CD14-positive monocyte (primary cell): ENCODE measurements at regions not wholly inside any gene's neighbourhood (a gene's known extent, or its start where the extent isn't known, plus 50 kb on each side); places are given as distances from the start of the nearest gene placed in this dataset.

Experiments
- DNase-seq, 3 donors: peaks; one replicate each; pipeline ENCODE4 v3.0.0-alpha.2; 2011 to 2022
- H2AFZ ChIP-seq: 2 replicates; pipeline ENCODE4 v1.6.0; 2012; ENCODE audit warnings: mild to moderate bottlenecking, low read depth, low read length, inconsistent platforms; ENCODE audit not compliant: insufficient read depth, poor library complexity, severe bottlenecking
- H3K27ac ChIP-seq, 2 donors: 1 replicate in 1 of 2; 2 replicates in 1 of 2; pipeline ENCODE4 v1.5.1; 2012 to 2013; ENCODE audit warnings: low read length in 2 of 2, control low read depth in 1 of 2, inconsistent platforms in 1 of 2, low read depth in 1 of 2, mild to moderate bottlenecking in 1 of 2
- H3K27me3 ChIP-seq, 2 donors: one replicate each; pipeline versions ENCODE4 v1.6.0 to v1.6.1; 2011 to 2013; ENCODE audit warnings: low read length in 2 of 2; ENCODE audit not compliant: control insufficient read depth in 2 of 2, insufficient read depth in 2 of 2
- H3K36me3 ChIP-seq, 2 donors: replicated peaks in 1 of 2; 1 replicate in 1 of 2; 2 replicates in 1 of 2; pipeline versions ENCODE4 v1.5.1 to v1.6.1; 2012 to 2013; ENCODE audit warnings: low read length in 2 of 2, control low read depth in 1 of 2, inconsistent platforms in 1 of 2, mild to moderate bottlenecking in 1 of 2; ENCODE audit not compliant: insufficient read depth in 2 of 2, control insufficient read depth in 1 of 2
- H3K4me1 ChIP-seq, 2 donors: 1 replicate in 1 of 2; 2 replicates in 1 of 2; pipeline versions ENCODE4 v1.5.1 to v1.6.1; 2012 to 2013; ENCODE audit warnings: low read length in 2 of 2, control low read depth in 1 of 2, inconsistent platforms in 1 of 2, mild to moderate bottlenecking in 1 of 2, moderate library complexity in 1 of 2; ENCODE audit not compliant: insufficient read depth in 2 of 2, control insufficient read depth in 1 of 2
- H3K4me2 ChIP-seq: replicated peaks from 2 replicates; pipeline ENCODE3; 2012; ENCODE audit warnings: low read length, moderate library complexity, mild to moderate bottlenecking; ENCODE audit not compliant: poor library complexity, severe bottlenecking; ENCODE audit errors: extremely low read depth
- H3K4me3 ChIP-seq, 3 experiments: fragments of 200-600 bp in 1 of 3; sonication (generic) in 1 of 3; replicated peaks in 1 of 3; 1 replicate in 2 of 3; 2 replicates in 1 of 3; pipeline ENCODE4 v1.5.1; 2011 to 2013; ENCODE audit warnings: low read length in 3 of 3, mild to moderate bottlenecking in 3 of 3, control low read depth in 2 of 3, low read depth in 2 of 3, inconsistent platforms in 1 of 3, moderate library complexity in 1 of 3
- H3K79me2 ChIP-seq: 2 replicates; pipeline ENCODE4 v1.6.0; 2012; ENCODE audit warnings: mild to moderate bottlenecking, control low read depth, inconsistent platforms, low read length, moderate library complexity; ENCODE audit not compliant: insufficient read depth
- H3K9ac ChIP-seq: 2 replicates; pipeline ENCODE4 v1.6.0; 2017; ENCODE audit warnings: low read length, mild to moderate bottlenecking; ENCODE audit not compliant: insufficient read depth, poor library complexity, severe bottlenecking
- H3K9me3 ChIP-seq, 2 donors: replicated peaks in 1 of 2; 1 replicate in 1 of 2; 2 replicates in 1 of 2; pipeline versions ENCODE4 v1.5.1 to v1.6.1; 2012 to 2013; ENCODE audit warnings: low read length in 2 of 2, control low read depth in 1 of 2; ENCODE audit not compliant: control insufficient read depth in 1 of 2, insufficient read depth in 1 of 2
- H4K20me1 ChIP-seq: 2 replicates; pipeline ENCODE4 v1.6.0; 2012; ENCODE audit warnings: mild to moderate bottlenecking, low read length, control low read depth, moderate library complexity; ENCODE audit not compliant: insufficient read depth
- H3K27ac Mint-ChIP-seq, 7 donors: one replicate each; pipeline ENCODE4 v1.8.0; 2020; ENCODE audit warnings: mild to moderate bottlenecking in 7 of 7, mixed read lengths in 7 of 7, moderate library complexity in 6 of 7, inconsistent platforms in 2 of 7
- H3K27me3 Mint-ChIP-seq, 3 donors: one replicate each; pipeline ENCODE4 v1.8.0; 2021 to 2022; ENCODE audit warnings: low read depth in 3 of 3, mild to moderate bottlenecking in 3 of 3, mixed read lengths in 3 of 3, moderate library complexity in 3 of 3, inconsistent platforms in 1 of 3
- H3K36me3 Mint-ChIP-seq, 2 donors: one replicate each; pipeline ENCODE4 v1.8.0; 2020; ENCODE audit warnings: mixed read lengths in 2 of 2, inconsistent platforms in 1 of 2, mild to moderate bottlenecking in 1 of 2
- H3K4me1 Mint-ChIP-seq: one replicate; pipeline ENCODE4 v1.8.0; 2020; ENCODE audit warnings: mild to moderate bottlenecking, mixed read lengths
- H3K4me3 Mint-ChIP-seq, 2 donors: one replicate each; pipeline ENCODE4 v1.8.0; 2020; ENCODE audit warnings: mild to moderate bottlenecking in 2 of 2, mixed read lengths in 2 of 2, moderate library complexity in 1 of 2
- H3K9me3 Mint-ChIP-seq, 7 donors: one replicate each; pipeline ENCODE4 v1.8.0; 2020 to 2022; ENCODE audit warnings: mixed read lengths in 7 of 7, mild to moderate bottlenecking in 6 of 7, moderate library complexity in 6 of 7, inconsistent platforms in 2 of 7
- CTCF ChIP-seq: fragments of 200-600 bp; IDR thresholded peaks from one replicate; pipeline ENCODE4 v1.8.0; 2022; ENCODE audit warnings: antibody characterized with exemption, mild to moderate bottlenecking
- WGBS: methylation state at CpG from one replicate; pipeline ENCODE4 v1.1.5; 2013; ENCODE audit warnings: missing lambda C conversion rate; ENCODE audit not compliant: insufficient coverage; 5-methylcytosine and 5-hydroxymethylcytosine counted together
- intact Hi-C, 2 donors: fragments of 100-400 bp; cut with micrococcal nuclease; formaldehyde crosslinking; loops; one replicate each; pipeline versions ENCODE4 v1.15.0 to v1.15.1; 2023

GRCh38 chr2:176589287-176589686, 320.0 kb downstream of the MTX2 start:
- peaks cover 0 to 2% (median 0%) of the 10 kb centered on the region in 7 donors for H3K9me3 Mint-ChIP-seq
- whole genome bisulfite sequencing: no CpG with 5 or more reads among the region's 7 CpGs

GRCh38 chr2:176589825-176590440, 320.7 kb downstream of the MTX2 start:
- peaks cover 0 to 2% (median 0%) of the 10 kb centered on the region in 7 donors for H3K9me3 Mint-ChIP-seq
- no peak overlapping the region for H3K4me3 Mint-ChIP-seq
- peaks cover 2 to 9% (median 2%) of the 10 kb centered on the region in 3 donors for H3K27me3 Mint-ChIP-seq
- H3K36me3 Mint-ChIP-seq: no peaks in the 10 kb centered on the region
- intact Hi-C loops: no loop called here
- Histone ChIP-seq H3K27me3 (peaks cover 0 to 3% of the 10 kb centered on the region in 2 donors), H3K79me2 (no peaks in the 10 kb centered on the region), H3K27ac (no peak overlapping the region), H3K9ac (no peak overlapping the region), H2AFZ (no peak overlapping the region), H3K36me3 (no peaks in the 10 kb centered on the region), H3K4me2 (no peak overlapping the region), H4K20me1 (no peaks in the 10 kb centered on the region), H3K4me3 (no peak overlapping the region), H3K9me3 (no peaks in the 10 kb centered on the region), H3K4me1 (no peaks in the 10 kb centered on the region)
- TF ChIP-seq CTCF: no peak
- no peaks in the 10 kb centered on the region for H3K4me1 Mint-ChIP-seq
- no peak for DNase-seq
- 93% methylated on average over 2 of the region's 11 CpGs for WGBS
- H3K27ac Mint-ChIP-seq: no peak overlapping the region

More at GRCh38 chr2:176589287-176589686, 320.0 kb downstream of the MTX2 start:
- Mint-ChIP-seq H3K4me1 (no peaks in the 10 kb centered on the region), H3K36me3 (no peaks in the 10 kb centered on the region), H3K4me3 (no peak overlapping the region), H3K27ac (no peak overlapping the region), H3K27me3 (peaks cover 2 to 8% (median 4%) of the 10 kb centered on the region in 3 donors)
- DNase-seq: no peak
- no peaks in the 10 kb centered on the region for H3K9me3 ChIP-seq
- H3K9ac ChIP-seq: no peak overlapping the region
- H2AFZ ChIP-seq: no peak overlapping the region
- H3K4me3 ChIP-seq: no peak overlapping the region
- no peaks in the 10 kb centered on the region for H3K36me3 ChIP-seq
- no peak overlapping the region for H3K27ac ChIP-seq
- H3K4me2 ChIP-seq: no peak overlapping the region
- no peaks in the 10 kb centered on the region for H4K20me1 ChIP-seq
- no peaks in the 10 kb centered on the region for H3K4me1 ChIP-seq
- no peaks in the 10 kb centered on the region for H3K79me2 ChIP-seq
- intact Hi-C loops: no loop called here
- H3K27me3 ChIP-seq: peaks cover 0 to 3% of the 10 kb centered on the region in 2 donors
- TF ChIP-seq CTCF: no peak
